GM21390 (cell line): ENCODE measurements at regions not wholly inside any gene's neighbourhood (a gene's known extent, or its start where the extent isn't known, plus 50 kb on each side); places are given as distances from the start of the nearest gene placed in this dataset.

ENCODE experiments used
- ATAC-seq: cut with Tn5 transposase; IDR thresholded peaks from one replicate; pipeline ENCODE4 v1.9.1; 2021; ENCODE audit not compliant: unreplicated experiment

DNA sequence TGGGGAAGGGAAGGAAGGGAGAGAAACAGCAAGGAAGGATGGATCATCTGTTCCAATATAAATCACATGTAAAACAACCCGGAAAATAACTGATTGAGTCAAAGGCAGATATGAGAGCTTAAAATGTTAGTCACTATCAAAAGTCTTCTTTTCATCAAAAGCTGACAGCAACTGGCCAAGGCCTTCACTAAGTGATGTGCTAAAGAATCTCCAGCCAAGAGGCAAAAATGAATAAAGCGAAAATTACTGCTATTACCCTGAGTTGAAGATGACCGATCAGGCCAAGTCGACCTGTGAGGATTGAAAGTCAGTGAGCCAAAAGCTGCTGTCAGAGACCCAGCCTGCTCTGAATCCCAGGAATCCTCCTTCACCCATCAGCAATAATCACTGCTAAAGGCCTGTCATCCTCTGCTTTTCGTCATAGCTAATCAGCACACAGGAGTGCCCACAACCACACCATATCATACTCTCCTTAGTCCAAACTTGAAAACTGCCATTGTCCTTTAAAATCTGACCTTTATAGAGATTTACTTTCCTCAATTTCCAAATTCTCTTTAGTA is 736.9 kb downstream of the TLE1 start:
- no peak for ATAC-seq

DNA sequence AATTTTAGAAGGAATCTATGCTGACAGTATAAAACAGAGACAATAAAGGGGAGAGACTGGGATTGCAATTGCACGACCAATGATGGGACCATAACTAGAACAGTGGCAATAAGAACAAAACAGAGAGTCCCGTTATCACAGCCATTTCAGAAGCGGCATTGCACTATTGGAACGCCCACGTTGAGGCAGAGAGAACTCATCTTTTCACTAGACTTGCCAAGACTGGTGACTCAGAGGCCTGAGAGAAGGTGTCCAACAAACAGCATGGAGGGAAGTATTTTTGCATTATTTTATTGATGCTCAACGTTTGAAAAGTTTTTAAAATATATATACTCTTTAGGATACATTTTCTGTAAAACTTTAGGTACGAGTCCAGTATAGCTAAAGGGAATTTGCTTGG is 737.7 kb downstream of the TLE1 start:
- no peak for ATAC-seq

DNA sequence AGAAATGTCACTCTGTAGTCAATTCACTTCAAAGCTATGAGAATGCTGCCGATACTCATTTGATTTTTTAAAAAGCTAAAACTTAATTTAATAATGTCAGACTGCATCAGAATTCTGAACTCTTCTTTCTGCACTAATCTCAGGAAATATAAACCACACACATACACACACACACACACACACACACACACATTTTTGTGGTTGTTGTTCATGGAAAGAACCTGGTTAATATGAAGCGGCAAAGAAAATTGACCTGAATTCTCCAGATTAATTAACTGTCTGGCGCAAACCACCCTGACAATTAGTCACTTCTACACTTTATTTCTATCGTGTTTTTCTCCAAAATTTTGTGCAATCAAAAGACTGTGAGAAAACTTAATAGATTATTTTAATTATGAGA is 740.5 kb downstream of the TLE1 start:
- ATAC-seq = no peak

DNA sequence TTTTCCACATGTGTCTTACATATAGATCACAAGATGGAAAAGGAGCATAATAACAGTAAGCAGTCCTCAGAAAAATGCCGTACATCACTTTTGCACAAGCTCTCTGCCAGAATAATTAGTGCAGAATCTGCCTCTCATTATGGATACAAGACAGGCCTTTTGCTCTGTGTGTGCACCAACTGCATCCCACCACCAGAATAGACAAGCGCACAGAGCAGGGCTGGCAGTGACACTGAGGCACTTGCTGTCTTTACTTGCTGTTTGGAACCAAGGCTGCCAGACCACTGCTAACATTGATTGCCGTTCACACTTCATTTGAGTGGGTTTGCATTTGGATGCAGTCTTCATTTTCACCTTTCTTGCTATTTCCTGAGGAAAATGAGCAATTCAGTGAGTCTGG is 741.3 kb downstream of the TLE1 start:
- ATAC-seq = no peak

DNA sequence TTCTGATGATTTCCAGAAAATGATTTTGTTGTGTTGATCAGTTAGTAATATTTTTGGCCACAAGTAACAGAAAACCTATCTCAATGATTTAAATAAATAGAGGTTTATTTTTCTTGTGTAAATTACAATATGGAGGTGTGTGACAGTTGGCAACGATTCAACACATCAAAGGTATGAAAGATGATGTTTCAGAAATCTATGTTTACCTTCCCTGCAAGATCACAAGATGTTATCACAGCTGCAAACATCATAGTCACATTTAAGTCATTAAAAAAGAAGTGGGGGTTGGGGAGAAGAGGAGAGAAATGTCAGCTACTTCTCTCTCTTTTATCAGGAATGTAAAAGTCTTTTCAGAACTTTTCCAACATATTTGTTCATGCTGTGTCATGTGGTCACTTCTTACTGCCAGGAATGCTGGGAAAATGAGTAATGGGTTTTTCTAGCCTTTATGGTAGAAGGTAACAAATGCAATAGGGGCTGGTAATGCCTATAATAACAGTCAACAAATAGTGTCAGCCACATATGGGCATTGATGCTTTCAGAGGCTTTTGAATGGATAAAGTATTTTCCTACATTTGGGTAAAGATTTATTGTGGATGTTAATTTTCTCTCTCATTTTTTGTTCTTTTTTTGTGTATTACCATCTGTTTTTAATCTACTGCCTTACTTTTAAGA is 742.7 kb downstream of the TLE1 start:
- ATAC-seq = no peak

DNA sequence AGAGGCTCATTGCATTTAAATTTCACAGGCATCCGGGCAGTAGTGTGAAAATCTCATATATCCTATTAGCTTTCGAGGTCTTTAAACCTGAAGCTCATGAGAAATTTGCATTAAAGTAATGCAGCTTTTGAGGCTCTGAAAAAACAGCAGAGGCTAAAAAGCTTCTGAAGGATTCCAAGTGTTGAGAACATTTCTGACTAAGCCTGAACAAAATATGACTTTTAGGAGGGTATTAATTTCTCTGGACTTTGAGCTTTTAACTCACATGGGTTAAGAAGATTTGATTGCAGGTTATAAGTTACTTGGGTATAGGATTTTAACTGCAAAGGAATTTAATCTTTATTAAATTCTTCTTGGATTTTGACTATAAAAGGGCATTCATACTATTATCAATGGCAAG is 743.9 kb downstream of the TLE1 start:
- ATAC-seq = no peak

DNA sequence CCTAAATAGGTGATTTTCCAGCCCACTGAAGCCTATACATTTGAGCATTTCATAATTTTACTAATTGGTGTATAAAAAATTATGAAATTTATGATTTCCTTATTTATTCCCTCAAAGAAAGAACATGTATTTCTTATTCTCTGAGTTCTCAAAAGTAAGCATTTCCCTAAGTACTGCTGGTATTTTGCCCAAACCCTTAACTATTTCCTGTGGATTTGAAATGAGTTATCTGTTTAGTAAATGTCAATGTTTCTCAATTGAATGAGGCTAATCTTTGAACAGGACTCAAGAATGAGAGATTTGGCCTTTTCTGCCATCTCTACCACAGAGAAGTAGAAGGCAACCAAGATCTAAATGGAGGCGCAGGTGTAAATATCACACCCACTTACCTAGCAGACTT is 751.7 kb downstream of the TLE1 start:
- ATAC-seq = no peak

DNA sequence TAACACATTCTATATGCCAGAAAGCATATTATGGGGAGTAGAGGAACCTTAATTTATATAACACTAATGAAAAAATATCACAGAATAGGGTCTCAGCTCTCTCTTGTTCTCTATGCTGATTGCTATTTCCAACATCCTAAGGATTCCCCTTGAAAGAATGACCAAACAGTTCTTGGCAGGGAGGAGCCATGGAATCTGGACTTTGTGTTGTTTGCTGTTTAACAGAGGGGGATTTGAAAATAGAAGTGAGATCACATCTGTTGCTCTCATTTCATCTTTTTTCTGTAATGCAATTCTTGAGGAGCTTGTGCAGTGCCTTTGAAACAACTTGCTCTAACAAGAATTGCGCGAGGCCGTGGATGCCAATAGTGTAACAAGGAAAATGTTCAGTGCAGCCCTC is 755.3 kb downstream of the TLE1 start:
- ATAC-seq = no peak

DNA sequence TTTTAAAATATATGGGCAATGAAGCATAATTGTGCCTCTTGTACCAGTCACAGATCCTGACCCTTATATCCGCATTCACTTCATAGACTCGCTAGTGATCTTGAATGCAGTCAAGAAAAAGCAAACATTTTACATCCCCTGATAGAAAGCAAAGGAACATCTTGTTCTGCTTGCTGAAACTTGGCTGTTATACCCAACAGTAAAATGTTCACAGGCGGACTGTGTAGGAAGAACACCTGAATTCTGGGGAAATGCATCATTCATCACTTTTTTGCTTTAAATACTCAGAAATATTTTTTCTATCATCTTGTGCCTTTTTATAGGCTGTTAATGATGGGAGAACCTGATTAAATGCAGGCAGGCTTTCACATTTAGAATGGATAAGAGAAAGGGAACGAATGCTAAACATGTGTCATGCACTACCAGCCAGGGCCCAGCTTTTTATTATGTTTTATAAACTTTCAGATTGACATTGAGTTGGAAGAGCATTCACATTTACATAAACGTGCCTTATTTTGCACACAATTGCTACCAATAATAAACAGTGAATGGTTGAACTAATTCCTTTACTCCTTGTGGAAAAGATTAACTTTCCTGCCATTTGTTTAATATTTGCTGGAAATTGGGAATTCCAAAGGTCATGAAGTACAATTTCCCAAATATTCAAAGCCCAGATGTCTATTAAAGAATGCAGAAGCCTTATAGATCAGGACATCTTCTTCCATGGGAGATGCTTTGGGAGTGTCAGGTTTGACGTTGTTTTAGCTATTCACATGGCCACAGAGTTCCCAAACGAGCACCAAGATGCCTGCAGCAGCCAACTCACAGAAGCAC is 756.2 kb downstream of the TLE1 start:
- no peak for ATAC-seq

DNA sequence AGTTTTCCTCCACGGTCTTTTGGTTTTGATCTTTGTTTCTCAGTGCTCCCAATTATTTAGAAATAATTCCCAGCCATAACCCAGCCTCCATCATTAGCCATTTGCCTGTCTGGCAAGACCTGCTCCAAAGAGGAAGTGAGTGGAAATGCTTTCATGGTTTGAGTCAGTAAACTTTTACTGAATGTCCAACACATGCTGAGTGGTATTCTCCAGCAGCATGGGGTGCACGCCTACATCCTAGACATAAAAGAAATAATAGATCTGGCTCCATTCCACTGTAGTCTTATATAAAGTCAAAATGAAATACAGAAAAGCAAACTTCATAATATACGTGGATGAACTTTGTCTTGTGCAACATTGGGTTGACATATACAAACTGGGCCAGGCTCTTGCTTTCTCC is 757.2 kb downstream of the TLE1 start:
- no peak for ATAC-seq

DNA sequence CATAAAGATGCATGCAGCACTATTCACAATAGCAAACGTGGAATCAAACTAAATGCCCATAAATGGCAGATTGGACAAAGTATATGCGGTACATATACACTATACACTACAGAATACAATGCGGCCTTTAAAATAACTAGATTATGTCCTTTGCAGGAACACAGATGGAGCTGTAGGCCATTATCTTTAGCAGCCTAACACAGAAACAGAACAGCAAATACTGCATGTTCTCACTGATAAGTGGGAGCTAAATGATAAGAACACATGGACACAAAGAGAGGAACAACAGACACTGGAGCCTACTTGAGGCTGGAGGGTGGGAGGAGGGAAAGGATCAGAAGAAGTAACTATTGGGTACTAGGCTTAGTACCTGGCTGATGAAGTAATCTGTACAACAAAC is 758.2 kb downstream of the TLE1 start:
- no peak for ATAC-seq

DNA sequence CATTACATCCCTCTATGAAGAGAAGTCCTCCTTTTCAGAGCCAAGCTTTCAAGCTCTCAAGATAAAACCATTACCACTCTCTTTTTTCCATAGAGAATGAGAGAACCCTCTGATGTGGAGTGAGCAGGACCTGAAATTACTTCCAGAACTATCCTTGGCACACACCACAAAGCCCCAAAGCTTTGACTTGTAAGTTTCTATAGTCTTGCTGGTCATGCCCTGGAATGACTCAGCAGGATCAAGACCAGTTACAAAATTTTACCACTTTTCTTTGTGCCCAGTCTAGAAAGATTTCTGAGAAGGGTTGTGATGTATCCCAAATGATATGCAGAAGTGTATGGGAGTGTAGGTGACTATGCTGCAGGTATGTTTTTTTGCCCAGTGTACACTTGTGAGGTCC is 760.6 kb downstream of the TLE1 start:
- ATAC-seq = no peak

DNA sequence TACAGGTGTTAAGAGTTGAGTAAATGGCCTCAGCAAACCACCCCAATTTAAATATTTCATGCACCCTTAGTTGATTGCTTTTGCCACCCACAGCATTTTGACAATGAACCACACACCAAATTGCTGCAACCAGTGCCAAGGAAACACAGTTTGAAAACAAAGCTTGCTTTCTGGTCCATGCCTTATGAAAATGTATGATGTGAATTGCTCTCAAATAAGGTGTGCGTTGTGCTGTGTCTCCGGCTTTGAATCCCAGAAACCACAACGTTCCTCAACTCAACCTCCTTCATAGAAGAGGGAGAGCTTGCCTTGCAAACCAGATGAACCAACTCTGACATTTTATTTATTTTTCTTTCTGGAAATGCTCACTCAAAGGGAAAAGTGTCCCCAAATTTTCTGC is 762.7 kb downstream of the TLE1 start:
- ATAC-seq = no peak

DNA sequence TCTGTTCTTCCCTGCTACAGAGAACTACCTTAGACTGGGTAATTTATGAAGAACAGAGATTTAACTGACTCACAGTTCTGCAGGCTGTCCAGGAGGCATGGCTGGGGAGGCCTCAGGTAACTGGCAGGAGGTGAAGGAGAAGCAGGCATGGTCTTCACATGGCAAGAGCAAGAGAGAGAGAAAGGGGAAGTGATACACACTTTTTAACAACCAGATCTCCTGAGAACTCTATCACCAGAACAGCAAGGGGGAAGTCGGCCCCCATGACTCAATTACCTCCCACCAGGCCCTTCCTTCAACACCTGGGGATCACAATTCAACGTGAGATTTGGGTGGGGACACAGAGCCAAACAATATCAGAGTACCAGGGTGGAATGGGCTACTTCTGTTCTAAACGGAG is 766.8 kb downstream of the TLE1 start:
- no peak for ATAC-seq

DNA sequence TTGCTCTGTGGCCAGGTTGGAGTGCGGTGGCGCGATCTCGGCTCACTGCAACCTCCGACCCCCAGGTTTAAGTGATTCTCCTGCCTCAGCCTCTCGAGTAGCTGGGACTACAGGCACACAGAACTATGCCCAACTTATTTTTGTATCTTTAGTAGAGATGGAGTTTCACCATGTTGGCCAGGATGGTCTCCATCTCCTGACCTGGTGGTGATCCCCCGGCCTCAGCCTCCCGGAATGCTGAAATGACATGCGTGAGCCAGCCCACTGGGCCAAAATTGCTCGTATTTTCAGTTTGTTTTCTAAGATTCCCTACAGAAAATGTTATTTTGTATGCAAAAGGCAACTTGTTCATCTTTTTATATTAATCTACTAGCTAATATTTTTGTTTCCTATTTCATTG is 782.6 kb downstream of the TLE1 start:
- no peak for ATAC-seq

DNA sequence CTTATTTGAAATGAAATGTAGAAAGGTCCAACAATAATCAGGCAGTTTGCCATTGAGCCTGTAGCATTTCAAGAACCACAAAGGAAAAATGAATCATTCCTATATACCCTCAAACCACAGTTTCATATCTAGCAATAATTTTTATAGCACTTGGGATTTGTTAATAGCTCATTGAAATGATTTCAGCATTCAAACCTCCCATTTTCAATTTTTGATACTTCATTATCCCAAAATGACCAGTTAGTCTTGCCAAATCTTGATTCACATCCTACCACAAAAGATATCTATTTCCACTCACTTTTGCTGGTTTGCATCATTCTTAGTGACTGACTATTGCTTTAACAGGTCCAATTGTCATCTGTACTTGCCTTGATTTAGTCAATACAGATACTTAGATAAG is 790.1 kb downstream of the TLE1 start:
- ATAC-seq = no peak

DNA sequence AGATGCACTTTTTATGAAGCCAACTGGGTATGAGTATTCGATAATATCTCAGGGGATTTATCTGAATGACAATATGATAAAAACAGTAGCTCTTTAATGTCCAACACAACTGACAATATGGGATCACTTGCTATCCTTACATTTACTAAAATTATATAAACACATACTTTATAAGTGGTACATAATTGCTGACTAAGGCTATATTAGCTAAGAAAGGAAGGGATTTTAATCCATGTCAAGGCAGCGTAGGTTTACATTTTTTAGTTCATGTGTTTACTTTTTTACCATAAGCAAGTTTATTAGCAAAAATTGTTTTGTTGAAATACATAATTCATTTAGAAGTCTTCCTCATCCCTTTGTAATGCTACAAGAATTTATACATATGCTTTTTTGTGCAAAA is 796.2 kb downstream of the TLE1 start:
- no peak for ATAC-seq

DNA sequence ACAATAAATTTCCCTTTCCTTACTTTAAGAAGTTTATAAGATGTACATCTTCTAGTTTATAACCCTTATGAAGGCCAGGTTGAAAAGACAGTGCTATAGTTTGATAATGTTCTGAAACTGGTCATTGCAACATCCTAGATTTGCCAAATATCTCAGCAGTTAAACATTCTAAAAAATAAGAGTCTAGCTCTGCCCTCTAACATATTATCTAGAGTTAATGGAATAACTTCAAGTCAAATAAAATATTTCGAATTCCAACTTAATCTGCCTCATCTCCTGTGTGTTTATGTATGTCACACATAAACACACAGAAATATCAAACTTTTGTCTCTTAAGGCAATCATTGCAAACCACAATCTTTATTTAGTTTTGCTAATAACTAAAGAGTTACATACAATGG is 796.6 kb downstream of the TLE1 start:
- ATAC-seq = no peak

DNA sequence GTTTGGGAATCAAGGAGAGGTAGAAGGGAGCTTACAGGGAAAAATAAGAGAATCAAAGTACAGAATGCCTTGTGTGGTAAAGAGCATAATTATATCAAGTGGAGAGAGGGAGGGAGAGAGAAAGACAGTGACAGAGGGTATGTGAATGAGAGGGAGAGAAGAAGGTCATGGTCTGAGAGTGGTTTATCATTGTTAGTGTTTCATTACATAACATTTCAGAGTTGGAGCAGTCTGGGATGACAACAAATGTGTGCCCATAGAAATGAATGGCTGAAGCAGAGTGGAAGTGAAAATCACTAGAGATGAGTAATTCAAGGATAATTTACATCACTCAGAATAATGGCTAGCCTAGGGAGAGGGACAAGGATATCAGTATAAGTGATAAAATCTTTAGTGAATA is 799.2 kb downstream of the TLE1 start:
- ATAC-seq = no peak

DNA sequence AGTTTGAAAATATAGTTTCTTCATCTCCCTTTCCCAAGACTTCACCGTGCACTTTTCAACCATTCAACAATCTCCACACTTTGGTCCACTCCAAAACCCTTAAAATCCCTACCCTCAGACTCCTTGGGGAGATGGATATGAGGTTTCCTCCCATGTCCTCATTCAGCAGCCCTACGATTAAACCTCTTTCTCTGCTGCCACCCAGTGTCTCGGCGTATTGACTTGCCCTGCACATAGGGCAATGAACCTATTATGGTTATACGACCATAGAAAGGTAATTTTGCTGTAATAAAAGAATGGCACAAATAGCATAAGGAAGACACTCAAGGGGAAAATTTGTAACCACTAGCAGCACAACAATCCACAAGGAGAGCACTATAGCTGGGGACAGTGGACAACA is 803.5 kb downstream of the TLE1 start:
- no peak for ATAC-seq

DNA sequence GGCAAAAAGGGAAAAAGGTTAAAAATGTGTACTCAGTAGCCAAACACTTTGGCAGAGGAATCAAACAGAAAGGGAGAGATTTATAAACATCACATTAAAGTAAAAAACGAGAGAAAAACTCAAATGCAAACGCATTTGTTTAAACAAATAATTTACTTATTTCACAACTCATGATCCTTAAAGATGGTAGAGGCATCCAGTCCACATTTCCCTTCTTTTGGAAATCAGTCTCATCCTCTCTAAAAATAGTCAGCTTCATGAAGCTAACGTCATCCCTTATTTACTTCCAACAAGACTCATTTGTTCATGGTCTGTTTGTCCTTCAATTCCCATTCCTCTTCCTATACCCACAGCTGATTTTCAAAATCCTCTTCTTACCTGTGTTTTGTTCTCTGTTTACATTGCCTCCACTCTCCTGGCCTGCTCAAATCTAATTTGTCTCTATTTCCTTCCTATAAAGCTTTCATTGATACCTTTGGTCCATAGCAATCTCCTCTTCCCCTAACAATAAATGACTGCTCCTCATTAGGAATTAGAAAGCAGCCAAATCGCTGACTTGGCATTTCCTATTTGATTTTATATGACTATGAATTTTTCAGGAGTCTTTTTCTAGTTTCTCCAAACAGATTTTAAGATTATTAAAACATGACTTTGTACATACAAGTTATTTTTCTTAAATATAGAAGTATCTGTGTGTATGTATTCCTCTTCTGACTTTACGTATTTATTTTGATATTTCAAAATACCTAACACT is 805.3 kb downstream of the TLE1 start:
- no peak for ATAC-seq

DNA sequence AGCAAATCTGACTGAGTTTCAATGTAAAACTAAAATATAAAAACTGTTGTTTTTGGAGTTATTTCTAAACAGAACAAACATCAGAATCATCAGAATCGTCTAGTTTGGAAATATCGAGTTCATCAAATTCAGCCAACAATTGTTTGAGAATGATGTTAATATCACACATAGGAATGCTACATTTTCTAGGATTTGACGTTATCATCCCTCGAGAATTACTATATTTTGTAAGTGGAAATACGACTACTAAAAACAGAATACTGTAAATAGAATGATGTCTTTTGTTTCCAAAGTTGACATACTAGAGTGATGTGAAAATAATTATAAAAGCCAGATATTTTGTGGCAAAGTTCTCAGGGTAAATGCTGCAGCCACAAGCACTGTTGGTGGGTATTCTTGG is 805.9 kb downstream of the TLE1 start:
- ATAC-seq = no peak
